NCI-H446 treated with DMSO at 0.1 percent for 48 hours (cell line): ENCODE measurements at regions not wholly inside any gene's neighbourhood (a gene's known extent, or its start where the extent isn't known, plus 50 kb on each side); places are given as distances from the start of the nearest gene placed in this dataset.

Source experiments
- DNase-seq: peaks from one replicate; lab custom pipeline; 2025; lab: John Stamatoyannopoulos, UW

DNA sequence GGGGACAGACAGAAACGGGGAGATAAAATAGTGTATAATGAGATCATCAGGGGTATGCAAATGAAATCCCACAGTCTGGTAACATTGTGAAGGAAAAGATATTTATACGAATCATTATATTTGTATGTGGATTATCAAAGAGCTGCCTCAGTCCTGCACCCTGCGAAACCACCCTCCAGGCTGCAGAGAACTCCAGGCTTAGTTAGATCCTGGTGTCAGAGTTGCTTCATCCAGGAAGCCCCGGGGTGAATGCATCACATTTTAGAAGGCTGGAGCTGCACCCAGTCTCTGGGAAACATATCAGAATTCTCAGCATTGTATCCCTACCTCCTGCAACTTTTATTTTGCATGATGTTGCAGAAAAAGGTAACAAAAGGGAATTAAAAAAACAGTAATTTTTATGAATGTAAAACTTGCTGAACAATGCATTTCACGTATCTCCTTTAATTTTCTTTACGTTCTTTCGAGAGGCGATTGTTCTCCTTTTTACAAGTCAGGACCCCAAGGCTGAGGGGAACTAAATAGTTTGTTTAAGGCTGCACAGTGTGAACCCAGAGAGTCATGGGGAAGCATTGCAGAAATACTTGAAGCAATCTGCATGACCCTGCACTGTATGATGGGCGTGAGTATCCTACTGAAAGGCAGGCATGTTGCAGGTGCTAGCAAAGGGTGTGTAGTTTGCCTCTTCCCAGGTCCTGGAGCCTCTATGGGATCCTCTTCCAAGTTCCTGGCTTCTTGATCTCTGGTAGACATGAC, 299.5 kb upstream of the CLNK start:
- no peak for DNase-seq

GRCh38 chr4:10983268-10983667, 298.7 kb upstream of the CLNK start:
- DNase-seq = no peak

GRCh38 chr4:10982305-10982704, 297.7 kb upstream of the CLNK start:
- DNase-seq = no peak

DNA sequence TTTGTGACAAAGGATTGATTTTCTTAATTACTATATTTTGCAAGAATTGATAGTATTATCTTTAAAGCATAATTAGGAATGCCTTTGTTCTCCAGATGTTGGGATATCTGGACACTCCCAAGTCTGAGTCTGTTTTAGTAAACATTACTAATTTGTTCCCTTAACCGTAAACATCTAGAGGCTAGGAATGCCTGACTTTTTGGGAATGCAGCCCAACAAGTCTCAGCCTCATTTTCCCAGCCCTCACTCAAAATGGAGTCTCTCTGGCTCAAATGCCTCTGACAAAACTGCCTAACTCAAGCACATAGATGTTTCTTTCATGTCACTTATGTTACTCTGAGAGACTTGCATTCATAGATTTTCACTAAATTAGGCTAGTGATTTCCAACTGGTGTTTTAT, 297.0 kb upstream of the CLNK start:
- no peak for DNase-seq

- no peak for DNase-seq
Measured at GRCh38 chr4:10981096-10981495, 296.5 kb upstream of the CLNK start.

- no peak for DNase-seq
Measured at GRCh38 chr4:10979032-10979431, 294.5 kb upstream of the CLNK start.

- no peak for DNase-seq
Measured at GRCh38 chr4:10977534-10977933, 293.0 kb upstream of the CLNK start.

- no peak for DNase-seq
Measured at GRCh38 chr4:10974371-10974770, 289.8 kb upstream of the CLNK start.

DNA sequence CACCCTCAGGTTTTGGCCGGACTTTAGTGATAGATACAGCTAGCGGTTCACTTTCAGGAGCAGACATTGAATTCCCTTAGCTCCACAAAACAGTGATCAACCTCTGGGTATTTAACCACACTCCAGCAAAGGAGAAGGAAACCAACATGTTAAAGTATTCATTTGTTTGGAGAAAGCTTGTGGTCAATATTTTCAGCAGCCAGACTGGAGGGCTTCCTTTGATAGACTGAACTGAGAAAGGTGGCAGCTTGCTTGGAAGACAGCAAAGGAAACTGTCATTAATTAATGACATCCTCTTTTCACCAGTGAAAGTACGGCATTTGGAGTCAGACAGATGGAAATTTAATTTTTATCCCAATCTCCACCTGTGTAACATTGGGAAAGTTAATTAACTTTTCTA, 289.1 kb upstream of the CLNK start:
- DNase-seq = no peak

DNA sequence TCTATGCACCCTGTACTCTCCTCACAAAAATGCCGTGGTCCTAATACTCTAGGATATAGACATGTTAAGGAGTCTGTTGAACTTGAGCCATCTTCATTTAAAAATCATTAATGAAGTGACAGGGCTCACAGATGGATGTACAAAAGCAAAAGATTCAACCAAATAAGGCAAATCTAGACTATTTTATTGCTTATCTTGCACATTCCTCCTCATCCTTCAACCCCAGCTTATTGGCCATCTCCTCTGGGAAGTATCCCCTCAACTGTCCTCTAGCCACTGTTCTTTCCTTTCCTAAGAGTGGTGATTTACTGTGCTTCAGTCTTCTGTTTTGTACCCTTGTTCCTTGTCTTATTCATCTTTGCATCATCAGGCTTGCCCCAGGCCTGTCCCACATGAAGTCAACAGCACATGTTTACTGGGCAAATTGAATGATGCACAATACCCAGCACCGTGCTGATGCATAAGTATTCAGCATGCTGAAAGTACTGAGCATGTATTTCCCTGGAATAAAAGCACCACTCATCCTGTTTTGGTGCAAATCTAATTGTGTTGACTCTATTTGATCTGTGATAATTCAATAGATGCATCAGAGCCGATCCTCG, 287.3 kb upstream of the CLNK start:
- no peak for DNase-seq

DNA sequence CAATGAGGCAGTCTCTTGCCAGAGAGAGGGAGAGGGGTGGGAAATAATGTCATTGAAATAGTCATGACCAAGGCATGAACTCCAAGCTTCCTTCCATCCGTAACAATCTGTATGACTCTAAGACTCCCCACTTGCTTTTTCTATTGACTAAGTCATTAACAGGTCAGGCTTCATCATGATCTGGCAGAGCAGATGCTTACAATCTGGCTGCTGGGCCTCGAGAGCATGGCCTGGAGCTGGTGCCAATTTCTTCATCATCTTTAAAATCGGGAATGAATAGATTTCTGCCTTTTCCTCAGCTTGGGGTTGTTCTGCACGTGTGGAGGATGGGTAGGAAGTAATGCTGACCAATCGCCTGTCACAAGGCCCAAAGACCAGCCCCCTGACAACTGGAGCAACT, 280.6 kb upstream of the CLNK start:
- DNase-seq = peak; percentile 64

- peak; percentile 34 for DNase-seq
Measured at GRCh38 chr4:10963958-10964703, 279.6 kb upstream of the CLNK start.

- DNase-seq = no peak
Measured at GRCh38 chr4:10963241-10963640, 278.7 kb upstream of the CLNK start.

- no peak for DNase-seq
Measured at GRCh38 chr4:10962246-10962645, 277.7 kb upstream of the CLNK start.

- no peak for DNase-seq
Measured at GRCh38 chr4:10960389-10960788, 275.8 kb upstream of the CLNK start.

GRCh38 chr4:10959586-10959985, 275.0 kb upstream of the CLNK start:
- DNase-seq = no peak

DNA sequence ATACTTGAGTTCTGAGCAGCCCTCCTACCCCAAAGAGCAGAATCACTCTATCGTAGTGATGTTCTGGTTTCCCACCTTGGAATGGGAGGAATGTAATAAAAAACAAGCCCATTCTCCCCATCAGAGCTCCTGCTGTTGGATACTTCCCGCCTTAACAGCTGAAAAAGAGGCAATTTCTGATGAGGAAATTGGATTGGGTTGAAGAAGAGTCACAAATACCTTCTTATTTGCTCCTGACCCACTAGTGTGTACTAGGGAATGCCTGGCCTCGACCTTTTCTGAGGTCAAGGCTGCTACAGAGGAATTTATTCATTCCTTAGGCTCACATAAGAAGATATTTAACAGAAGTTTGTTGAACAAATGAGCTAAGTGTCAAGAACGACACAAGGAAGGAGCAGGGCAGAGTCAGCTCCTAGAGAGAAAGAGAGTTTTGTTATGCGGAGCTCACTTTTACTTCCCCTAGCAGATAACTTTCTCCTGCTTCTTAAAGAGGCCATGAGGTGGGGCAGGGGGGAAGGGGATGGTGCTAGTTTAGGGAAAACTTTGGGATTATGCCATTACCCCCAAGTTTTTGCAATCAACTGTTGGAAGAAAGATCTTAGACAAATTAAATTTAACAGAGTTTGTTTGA, 273.8 kb upstream of the CLNK start:
- no peak for DNase-seq

DNA sequence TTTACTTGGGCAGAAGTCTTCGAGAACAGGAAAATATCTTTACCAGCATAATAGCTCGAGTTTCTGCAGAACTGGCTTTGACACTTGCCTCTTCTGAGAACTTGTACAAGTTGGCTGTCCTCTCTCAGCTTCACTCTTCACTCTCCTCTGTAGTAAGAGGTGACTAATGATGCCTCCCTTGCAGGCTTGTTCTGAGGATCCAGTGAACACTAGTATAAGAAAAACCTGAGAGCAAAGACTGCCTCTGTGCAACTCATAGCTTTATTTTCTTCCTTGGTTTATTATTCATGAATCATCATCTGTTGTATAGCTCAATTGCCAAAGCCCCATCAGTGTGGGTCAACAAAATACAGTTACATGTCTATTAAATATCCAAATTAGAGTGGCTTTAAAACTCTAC, 266.7 kb upstream of the CLNK start:
- no peak for DNase-seq

DNA sequence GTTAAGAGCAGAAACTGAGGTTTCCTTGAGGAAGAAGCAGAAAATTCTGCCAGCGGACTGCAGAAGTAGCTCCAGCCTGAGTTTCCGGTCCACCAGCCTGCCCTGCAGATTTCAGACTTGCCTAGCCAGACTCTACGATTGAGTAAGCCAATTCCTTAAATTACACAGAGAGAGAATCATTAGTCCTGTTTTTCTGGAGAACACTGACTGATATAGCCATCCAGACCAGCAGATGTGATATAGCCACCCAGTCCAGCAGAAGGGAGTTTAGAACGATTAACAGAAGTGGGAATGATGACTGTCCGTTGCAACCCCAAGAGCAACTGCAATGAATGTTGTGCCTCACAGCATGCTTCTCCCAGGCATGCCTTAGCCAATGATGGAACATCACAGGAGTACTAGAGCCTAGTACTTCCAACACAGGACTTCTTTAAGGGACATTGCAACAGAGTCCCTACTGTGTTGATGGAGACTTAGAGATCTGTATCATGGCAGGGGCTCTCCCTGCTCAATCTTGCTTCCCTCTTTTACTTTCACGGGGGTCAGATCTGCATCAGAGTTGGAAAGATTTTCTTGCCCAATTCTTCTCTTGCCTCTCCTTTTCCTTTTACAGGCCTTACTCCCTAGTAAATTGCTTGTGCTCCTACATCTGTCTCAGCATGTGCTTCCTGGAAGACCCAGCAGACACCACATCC, 264.6 kb upstream of the CLNK start:
- DNase-seq = no peak

GRCh38 chr4:10947898-10948297, 263.3 kb upstream of the CLNK start:
- DNase-seq = no peak

GRCh38 chr4:10944321-10944720, 259.8 kb upstream of the CLNK start:
- DNase-seq = no peak

- no peak for DNase-seq
Measured at GRCh38 chr4:10942156-10942555, 257.6 kb upstream of the CLNK start.
